Type B pancreatic cell (in vitro differentiated cells): ENCODE measurements at regions not wholly inside any gene's neighbourhood (a gene's known extent, or its start where the extent isn't known, plus 50 kb on each side); places are given as distances from the start of the nearest gene placed in this dataset.

Source experiments
- DNase-seq: peaks from one replicate; pipeline ENCODE4 v3.0.0; 2021; ENCODE audit warnings: mixed read lengths; ENCODE audit not compliant: unreplicated experiment; ENCODE audit errors: extremely low spot score
- H3K27ac Mint-ChIP-seq: 2 replicates; pipeline ENCODE4 v1.8.0; 2021; ENCODE audit warnings: mild to moderate bottlenecking, mixed read lengths
- H3K27me3 Mint-ChIP-seq: 2 replicates; pipeline ENCODE4 v1.8.0; 2021; ENCODE audit warnings: mixed read lengths
- H3K36me3 Mint-ChIP-seq: 2 replicates; pipeline ENCODE4 v1.8.0; 2021; ENCODE audit warnings: mixed read lengths
- H3K4me1 Mint-ChIP-seq: one replicate; pipeline ENCODE4 v1.8.0; 2021; ENCODE audit warnings: mixed read lengths; ENCODE audit not compliant: unreplicated experiment
- H3K4me3 Mint-ChIP-seq: 2 replicates; pipeline ENCODE4 v1.8.0; 2021; ENCODE audit warnings: mild to moderate bottlenecking, mixed read lengths
- H3K9me3 Mint-ChIP-seq: 2 replicates; pipeline ENCODE4 v1.8.0; 2021; ENCODE audit warnings: mixed read lengths
- CTCF ChIP-seq: fragments of 200-600 bp; sonication (generic); conservative IDR thresholded peaks from 2 replicates; pipeline ENCODE4 v1.5.0; 2021; ENCODE audit warnings: antibody characterized with exemption, mild to moderate bottlenecking

- Mint-ChIP-seq H3K27ac (no peak overlapping the region), H3K4me3 (no peak overlapping the region), H3K4me1 (no peaks in the 10 kb centered on the region), H3K27me3 (no peaks in the 10 kb centered on the region), H3K9me3 (peaks cover 5% of the 10 kb centered on the region), H3K36me3 (no peaks in the 10 kb centered on the region)
- TF ChIP-seq CTCF: no peak
- DNase-seq: no peak
Measured at GRCh38 chr10:10256860-10257259, 760.8 kb upstream of the CELF2 start.

GRCh38 chr10:10259013-10259412 is 758.7 kb upstream of the CELF2 start:
- TF ChIP-seq CTCF: no peak
- no peaks in the 10 kb centered on the region for H3K27me3 Mint-ChIP-seq
- H3K4me1 Mint-ChIP-seq: no peaks in the 10 kb centered on the region
- H3K36me3 Mint-ChIP-seq: no peaks in the 10 kb centered on the region
- DNase-seq: no peak
- no peak overlapping the region for H3K27ac Mint-ChIP-seq
- H3K9me3 Mint-ChIP-seq: peaks cover 5% of the 10 kb centered on the region
- H3K4me3 Mint-ChIP-seq: no peak overlapping the region

DNA sequence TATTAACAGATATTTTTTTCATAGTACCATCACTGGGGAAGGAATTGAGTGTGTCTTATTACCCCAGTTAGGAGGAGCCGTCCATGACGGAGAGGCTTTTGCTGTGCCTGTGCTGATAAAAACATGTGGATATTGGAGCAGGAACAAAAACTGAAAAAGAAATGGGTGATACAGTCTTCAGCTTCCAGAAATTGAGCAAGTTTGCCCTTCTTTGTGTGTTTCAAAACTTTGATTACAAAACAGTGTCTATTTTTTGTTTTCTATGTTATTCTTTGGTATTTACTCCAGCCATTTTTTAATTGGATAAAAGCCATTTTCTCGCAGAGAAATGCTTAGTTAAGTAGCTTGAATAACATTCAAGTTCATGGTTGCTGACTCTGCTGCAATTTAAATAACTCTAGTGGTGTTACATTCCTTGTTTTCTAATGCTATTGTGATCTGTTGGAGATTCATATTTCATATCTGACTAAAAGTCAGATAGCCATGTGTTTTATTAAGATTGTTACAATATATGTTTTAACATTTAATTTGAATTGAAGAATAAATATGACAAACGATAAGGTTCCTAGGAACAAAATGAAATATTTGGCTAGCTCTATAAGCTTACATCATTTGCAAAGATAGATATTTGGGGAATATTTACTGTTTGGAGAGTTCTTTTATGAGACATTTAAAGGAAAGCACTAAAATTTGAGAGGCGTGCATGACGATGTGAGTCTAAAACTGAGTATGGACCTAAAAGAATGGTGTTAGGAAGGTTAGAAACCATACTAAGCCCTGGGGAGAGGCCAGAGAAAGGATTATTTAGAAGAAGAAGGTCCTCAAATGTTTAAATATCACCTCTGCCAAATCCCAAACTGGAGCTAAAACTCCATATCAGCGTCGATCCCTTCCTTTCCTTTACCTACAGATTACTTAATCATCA is 747.3 kb upstream of the CELF2 start:
- Mint-ChIP-seq H3K27me3 (no peaks in the 10 kb centered on the region), H3K9me3 (no peaks in the 10 kb centered on the region), H3K36me3 (no peaks in the 10 kb centered on the region), H3K4me1 (no peaks in the 10 kb centered on the region), H3K27ac (no peak overlapping the region), H3K4me3 (no peak overlapping the region)
- TF ChIP-seq CTCF: no peak
- DNase-seq: no peak

DNA sequence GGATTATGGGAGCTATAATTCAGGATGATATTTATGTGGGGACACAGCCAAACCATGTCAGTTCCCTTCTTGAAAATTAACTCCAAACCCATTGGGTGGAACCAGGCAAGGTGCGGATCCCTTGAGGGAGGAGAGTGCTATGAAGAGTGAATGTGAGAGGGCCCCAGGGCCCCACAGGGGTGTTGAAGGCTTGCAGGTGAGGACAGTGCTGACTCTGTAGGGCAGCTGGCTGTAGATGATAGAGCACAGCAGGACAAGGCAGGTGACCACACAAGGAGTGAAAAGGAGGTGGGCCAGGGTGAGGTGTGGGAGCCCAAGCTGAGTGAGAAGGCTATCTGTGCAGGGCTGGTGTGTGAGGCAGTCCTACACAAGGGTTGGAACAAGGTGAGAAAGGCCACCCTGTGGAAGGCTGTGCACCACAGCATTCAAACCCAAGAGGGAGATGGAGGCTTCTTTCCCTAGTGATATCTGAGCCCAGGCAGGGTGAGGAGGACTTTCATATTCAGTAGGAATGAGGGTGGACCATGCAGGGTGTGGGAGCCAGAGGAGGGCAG is 746.0 kb upstream of the CELF2 start:
- no peak overlapping the region for H3K27ac Mint-ChIP-seq
- no peak for TF ChIP-seq CTCF
- no peaks in the 10 kb centered on the region for H3K36me3 Mint-ChIP-seq
- H3K4me3 Mint-ChIP-seq: no peak overlapping the region
- no peak for DNase-seq
- H3K4me1 Mint-ChIP-seq: no peaks in the 10 kb centered on the region
- H3K27me3 Mint-ChIP-seq: no peaks in the 10 kb centered on the region
- H3K9me3 Mint-ChIP-seq: no peaks in the 10 kb centered on the region

DNA sequence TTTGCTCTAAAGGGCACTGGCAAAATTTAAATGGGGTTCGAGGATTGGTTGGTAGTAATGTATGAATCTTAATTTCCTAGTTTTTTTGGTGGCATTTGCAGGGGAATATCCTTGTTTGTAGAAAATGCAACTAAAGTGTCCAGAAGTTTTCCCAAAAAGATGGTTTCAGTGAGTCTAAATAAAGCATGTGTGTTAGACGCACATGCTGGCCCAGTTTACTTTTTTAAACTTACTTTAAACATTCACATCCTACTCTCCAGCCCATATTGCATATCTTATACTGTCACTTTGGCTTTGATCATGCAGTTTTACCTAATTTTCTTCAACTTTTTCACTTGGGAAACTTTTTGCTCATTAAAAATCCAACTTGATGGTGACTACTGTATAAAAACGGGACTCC is 744.0 kb upstream of the CELF2 start:
- no peaks in the 10 kb centered on the region for H3K4me1 Mint-ChIP-seq
- H3K27ac Mint-ChIP-seq: no peak overlapping the region
- H3K9me3 Mint-ChIP-seq: no peaks in the 10 kb centered on the region
- no peak for DNase-seq
- H3K36me3 Mint-ChIP-seq: no peaks in the 10 kb centered on the region
- no peaks in the 10 kb centered on the region for H3K27me3 Mint-ChIP-seq
- no peak for TF ChIP-seq CTCF
- H3K4me3 Mint-ChIP-seq: no peak overlapping the region
